GM12873 (cell line): ENCODE measurements at regions not wholly inside any gene's neighbourhood (a gene's known extent, or its start where the extent isn't known, plus 50 kb on each side); places are given as distances from the start of the nearest gene placed in this dataset.

Experiments used
- TF ChIP-seq, protein P1 (sequence below): IDR thresholded peaks from 2 replicates; pipeline ENCODE4 v1.5.1; 2012; ENCODE audit warnings: low read depth, mild to moderate bottlenecking, moderate library complexity, low read length, control low read depth; ENCODE audit not compliant: insufficient read depth; ENCODE audit errors: missing control alignments

DNA sequence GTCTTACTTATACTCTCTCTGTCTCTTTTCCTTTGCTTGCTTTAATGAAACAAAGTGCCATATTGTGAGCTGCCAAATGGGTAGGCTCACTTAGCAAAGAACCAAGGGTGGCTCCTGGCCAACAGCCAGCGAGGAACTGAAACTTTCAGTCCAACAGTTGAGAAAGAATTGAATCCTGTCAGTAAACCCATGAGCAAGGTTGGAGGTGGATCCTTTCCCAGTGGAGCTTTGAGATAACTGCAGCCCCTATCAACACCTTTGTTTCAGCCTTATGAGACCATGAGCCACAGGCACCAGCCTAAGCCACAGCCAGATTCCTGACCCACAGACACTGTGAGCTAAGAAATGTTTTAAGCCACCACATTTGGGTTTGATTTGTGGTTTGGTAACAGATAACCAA lies 362.2 kb downstream of the PDGFC start:
- TF ChIP-seq, protein P1, sequence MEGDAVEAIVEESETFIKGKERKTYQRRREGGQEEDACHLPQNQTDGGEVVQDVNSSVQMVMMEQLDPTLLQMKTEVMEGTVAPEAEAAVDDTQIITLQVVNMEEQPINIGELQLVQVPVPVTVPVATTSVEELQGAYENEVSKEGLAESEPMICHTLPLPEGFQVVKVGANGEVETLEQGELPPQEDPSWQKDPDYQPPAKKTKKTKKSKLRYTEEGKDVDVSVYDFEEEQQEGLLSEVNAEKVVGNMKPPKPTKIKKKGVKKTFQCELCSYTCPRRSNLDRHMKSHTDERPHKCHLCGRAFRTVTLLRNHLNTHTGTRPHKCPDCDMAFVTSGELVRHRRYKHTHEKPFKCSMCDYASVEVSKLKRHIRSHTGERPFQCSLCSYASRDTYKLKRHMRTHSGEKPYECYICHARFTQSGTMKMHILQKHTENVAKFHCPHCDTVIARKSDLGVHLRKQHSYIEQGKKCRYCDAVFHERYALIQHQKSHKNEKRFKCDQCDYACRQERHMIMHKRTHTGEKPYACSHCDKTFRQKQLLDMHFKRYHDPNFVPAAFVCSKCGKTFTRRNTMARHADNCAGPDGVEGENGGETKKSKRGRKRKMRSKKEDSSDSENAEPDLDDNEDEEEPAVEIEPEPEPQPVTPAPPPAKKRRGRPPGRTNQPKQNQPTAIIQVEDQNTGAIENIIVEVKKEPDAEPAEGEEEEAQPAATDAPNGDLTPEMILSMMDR = no peak

GRCh38 chr4:156608651-156609050 lies 362.9 kb downstream of the PDGFC start:
- TF ChIP-seq, protein P1 = no peak

DNA sequence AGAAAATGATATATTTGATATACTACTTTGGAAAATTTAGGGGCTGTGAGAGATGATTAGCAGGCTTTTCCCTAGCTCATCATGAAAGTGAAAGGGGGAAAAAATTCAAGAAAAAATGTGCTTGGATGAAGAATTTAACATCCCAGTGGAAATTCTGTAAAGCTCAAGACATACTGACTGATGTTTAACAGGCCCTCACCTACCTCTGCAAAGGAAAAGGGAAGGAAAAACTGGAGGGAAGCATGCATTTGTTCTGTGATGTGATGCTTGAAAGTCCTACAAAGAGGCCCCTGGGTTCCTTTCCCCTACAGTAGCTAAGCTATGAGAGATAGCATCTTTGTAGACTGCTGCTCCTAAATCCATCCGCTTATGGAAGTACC lies 364.1 kb downstream of the PDGFC start:
- TF ChIP-seq, protein P1 = no peak

DNA sequence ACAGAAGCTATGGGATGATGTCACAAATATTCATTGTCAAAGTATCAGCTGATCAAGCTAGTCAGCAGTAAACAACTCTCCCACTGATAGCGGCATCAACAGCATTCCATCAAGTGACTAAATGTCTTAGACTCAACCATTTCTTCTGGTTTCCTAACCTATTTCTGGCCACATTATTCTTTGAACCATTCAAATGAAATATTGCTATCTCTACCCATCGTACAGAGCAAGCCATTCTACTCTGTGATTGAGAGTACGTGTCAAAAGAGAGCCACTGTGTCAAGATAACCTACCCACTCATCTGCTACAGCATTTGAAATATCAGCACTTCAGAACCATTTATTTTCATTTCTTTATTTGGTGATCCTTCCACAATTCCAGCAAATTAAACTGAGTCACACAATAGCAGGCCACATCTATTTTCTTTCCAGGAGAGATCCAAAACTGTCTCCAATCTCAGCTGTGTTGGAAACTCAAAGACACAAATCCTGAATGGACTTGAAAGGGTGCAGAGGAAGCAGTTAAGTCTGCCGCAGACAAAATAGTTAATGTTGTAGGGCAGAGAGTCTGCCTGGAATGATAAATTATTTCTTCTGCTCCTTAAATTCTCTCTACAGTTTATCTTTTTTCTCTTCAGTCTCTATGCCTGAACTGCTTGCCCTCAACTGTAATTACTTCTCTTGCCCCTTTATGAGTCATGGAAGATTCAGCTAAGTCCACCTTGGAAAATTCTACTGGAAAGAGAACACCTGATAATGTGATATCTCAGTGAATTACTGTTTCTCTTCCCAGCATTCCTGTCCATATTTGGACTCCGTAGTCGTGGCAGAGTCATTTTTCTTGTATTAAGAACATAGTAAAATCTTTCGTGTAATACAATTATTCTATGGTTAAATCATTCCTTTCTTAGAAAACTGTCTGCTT lies 364.8 kb downstream of the PDGFC start:
- TF ChIP-seq, protein P1 = no peak

DNA sequence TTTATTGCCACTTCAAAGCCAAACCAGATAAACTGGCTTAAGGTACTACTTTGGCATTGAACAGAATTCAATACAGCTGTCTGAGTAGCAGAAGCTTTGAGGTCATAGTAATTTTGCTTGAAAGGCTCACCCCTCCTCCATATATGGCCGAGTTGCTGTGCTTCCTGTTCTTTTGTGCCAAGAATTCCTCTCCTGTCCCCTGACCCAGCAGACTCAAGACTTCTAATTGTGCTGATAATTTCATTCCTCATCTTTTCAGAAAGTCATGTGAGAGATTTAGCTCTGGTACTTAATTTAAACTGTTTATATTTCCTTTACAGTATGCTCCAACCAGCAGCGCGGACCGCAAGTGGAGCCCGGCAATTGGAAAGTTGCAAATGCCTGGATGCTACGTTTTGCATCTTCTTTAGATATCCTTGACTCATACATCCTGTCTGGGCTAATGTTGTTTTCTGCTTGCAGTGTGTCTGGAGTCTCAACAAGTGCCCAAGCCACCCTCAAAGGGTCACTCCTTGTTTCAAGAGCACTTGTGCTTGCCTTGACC lies 373.4 kb downstream of the PDGFC start:
- TF ChIP-seq, protein P1 = no peak

DNA sequence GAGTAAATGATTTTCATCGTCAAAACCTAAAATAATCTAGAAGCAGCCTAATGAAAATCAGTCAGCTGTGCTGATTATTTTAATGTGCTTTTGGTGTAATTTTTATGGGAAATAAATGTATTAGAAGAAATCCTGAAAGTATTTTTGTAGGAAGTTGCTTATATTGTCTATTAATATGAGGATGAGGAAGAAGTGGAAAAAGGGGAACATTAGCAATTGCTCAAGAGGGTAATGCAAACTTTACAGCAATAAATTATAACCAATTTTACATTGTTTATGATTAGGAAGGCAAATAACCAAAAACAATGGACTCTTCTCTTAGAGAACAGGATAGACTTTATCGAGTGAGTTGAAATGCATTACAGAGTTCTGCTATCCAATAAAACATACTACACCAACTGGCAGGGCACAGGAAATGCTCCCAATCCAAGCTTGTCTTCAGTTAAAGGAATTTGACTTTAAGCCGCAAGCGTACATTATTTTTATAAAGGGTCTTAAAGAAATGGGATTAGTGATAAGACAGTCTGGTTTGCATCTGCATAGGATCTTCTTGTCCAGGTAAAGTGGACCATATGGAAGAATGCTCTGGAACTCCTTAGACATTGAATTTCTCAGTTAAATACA lies 374.8 kb downstream of the PDGFC start:
- TF ChIP-seq, protein P1 = no peak

DNA sequence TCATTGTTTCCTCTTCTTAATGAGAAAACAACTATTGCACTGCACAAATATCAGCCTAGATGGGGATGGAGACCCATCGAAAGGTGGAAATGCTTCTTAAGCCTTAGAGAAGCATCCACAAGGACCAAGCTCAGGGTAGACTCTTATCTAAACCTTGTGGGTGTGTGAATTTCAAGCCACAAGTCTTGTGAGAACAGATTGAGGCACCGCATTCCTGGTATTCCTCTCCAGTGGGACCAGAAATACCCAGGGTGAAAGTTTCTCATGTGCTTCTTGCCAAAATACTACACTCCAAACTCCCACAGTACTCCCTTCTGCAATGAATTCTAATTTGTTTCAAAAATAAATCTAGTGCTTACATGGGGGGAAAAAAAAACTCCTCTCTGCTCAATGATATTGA lies 375.6 kb downstream of the PDGFC start:
- TF ChIP-seq, protein P1 = no peak
